ENCODE measurements at regions not wholly inside any gene's neighbourhood (a gene's known extent, or its start where the extent isn't known, plus 50 kb on each side); places are given as distances from the start of the nearest gene placed in this dataset.
A peak's percentile ranks its signal among the peaks of the same experiment; 100 is the strongest.

DNA sequence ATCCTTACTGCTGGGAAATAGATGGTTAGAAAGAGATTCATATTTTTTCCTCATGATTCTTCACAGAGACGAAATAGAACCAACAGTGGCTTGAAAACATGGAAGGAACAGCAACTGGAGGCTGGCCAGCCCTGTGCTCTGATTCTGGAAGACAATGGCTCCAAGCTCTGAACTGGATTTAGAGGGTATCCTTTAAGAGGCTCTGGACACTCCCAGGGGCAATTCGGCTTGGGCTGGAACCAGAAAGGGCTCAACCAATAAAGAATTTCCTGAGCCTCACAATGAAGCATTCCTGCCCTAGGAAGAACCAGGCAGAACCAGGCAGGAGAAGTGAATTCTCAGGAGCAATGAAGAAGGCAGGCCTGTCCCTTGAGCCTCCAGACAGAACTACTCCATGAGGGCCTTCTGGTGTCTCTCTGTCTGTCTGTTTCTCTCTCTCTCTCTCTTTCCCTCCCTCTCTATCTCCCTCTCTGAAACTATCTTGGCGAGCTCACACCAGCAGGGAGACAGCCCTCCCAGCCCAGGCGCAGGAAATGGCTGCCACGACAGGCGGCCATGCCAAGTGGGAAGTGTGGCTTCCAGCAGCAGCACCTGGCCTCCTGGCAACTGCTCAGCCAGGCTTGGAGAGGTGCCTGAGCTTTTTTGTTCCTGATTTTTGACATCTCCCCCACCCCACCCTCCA lies 93.3 kb downstream of the RCN1 start:
- no peak for DNase-seq (ENCODE audit: low read depth)
- no peak for TF ChIP-seq CTCF (conservative IDR thresholded peaks at IDR 0.05; ENCODE audit: control insufficient read depth, insufficient read depth, low read depth, low read length)
- H3K4me3 ChIP-seq (ENCODE audit: control insufficient read depth, low read depth, low read length) = no peak overlapping the region

DNA sequence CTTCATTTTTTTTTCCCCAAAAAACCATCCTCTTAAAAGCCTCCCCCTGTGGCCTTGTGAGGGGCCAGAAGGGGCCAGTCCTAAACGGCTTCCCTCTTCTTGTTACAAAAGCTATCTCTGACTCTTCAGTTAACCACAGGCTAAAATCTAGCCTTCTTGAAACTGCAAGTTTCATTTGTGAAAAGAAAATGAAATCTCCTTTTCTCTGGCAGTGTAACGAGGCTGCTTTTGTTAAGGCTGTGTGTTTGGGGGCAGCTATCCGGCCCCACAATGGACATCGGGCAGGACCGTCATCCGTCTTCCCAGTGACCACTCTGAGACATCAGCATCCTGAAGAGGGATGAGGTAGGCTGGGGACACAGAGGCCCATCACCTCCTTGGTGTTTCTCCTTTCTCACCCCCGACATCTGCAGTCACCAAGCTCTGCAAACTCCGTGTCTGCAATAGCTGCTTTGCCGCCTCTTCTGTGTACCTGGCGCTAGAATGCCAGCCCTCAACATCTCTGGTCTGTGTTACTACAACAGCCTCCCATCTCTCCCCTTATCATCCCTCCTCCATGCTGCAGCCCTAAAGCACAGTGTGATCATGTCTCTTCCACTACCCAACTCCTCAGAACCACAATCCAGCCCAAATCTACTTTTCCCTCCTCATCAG lies 94.0 kb downstream of the RCN1 start:
- TF ChIP-seq CTCF (conservative IDR thresholded peaks at IDR 0.05; ENCODE audit: control insufficient read depth, insufficient read depth, low read depth, low read length) = no peak
- H3K4me3 ChIP-seq (ENCODE audit: control insufficient read depth, low read depth, low read length) = no peak overlapping the region
- DNase-seq (ENCODE audit: low read depth) = no peak

- H3K4me3 ChIP-seq (ENCODE audit: control insufficient read depth, low read depth, low read length) = no peak overlapping the region
- DNase-seq (ENCODE audit: low read depth) = no peak
- no peak for TF ChIP-seq CTCF (conservative IDR thresholded peaks at IDR 0.05; ENCODE audit: control insufficient read depth, insufficient read depth, low read depth, low read length)
Observed at GRCh38 chr11:32186118-32186517, 95.2 kb downstream of the RCN1 start.

- no peak for DNase-seq (ENCODE audit: low read depth)
- TF ChIP-seq CTCF (conservative IDR thresholded peaks at IDR 0.05; ENCODE audit: control insufficient read depth, insufficient read depth, low read depth, low read length) = no peak
- H3K4me3 ChIP-seq (ENCODE audit: control insufficient read depth, low read depth, low read length) = no peak overlapping the region
Observed at GRCh38 chr11:32187111-32187510, 96.2 kb downstream of the RCN1 start.

DNA sequence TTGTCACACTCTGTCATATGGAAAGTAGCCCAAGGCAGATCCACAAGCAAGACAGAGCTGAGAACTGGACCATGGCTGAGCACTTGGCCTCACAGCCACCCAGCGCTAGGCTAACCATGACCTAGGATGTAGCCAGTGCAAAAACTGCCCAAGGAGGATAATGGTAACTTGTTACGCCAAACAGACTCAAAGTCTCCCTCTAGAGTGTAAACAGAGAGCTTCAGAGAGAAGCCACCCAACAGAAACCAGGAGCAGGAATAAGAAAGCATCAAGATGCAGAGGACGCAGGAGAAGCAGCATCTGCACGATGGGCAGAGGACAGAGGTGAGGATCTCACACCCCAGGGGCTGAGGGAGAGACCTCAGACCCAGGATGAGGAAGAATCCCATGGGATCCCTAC lies 97.9 kb downstream of the RCN1 start:
- no peak for DNase-seq (ENCODE audit: low read depth)
- TF ChIP-seq CTCF (conservative IDR thresholded peaks at IDR 0.05; ENCODE audit: control insufficient read depth, insufficient read depth, low read depth, low read length) = peak; percentile 21
- H3K4me3 ChIP-seq (ENCODE audit: control insufficient read depth, low read depth, low read length) = no peak overlapping the region

DNA sequence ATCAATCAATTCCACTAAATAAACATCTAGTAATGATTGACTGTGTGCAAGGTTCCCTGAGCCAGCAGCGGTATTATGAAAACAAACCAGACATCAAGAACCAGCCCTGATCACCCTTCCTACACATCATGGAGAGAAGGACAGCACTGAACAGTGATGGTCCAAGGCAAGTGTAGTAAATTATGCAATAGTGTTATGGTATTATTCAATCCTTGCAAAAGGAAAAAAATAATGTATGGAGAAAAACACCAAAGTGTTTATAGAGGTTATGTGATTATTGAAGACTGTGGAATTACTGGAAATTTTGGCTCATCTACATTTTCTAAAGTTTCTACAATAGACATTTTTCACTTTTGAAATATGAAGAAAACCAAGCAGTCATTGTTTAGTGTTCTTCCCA lies 105.3 kb downstream of the RCN1 start:
- H3K4me3 ChIP-seq (ENCODE audit: control insufficient read depth, low read depth, low read length) = no peak overlapping the region
- no peak for TF ChIP-seq CTCF (conservative IDR thresholded peaks at IDR 0.05; ENCODE audit: control insufficient read depth, insufficient read depth, low read depth, low read length)
- no peak for DNase-seq (ENCODE audit: low read depth)
